ENCODE measurements at regions not wholly inside any gene's neighbourhood (a gene's known extent, or its start where the extent isn't known, plus 50 kb on each side); places are given as distances from the start of the nearest gene placed in this dataset.
"Not testable (repeated sequence)": the region's sequence is repeated elsewhere in the genome, so short reads cannot be mapped to it uniquely, and the experiment has no call there.

DNA sequence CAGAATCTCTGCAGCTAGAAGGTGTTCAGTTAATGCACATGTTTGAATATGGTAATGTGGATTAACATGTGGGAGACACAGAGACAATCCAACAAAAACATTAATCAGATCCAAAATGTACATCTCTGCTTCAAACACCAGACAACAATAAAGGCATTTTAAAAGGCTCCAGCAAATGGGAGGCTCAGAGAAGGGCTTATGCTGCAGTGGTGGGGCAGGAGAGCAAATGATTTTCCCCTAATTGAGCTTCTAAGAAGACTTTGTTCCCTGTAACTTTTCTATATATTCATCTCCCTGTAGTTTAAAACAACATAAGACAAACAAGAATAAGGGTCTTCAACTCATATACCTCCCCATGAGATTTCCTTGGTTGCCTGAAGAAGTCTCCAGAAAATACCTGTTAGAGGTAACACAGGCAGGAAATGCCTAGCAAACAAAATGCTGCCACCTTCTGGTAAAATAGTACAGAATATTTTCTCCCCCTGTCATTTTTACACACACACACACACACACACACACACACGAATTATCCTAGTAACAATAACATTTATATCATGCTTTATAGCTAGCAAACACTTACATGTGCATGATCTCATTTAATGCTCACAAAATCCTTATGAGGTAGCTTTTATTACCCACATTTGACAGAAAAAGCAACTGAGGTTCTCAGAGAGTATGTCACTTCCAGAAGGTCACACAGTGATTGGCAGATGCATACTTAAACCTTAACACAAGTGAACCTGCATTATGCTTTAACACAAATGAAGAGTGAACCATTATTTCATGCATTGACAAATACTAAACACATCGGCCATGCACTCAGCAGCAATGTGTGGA is 123.4 kb upstream of the MB21D2 start:
- H3K4me3 Mint-ChIP-seq (ENCODE audit: unreplicated experiment): no peak overlapping the region
- DNase-seq (ENCODE audit: unreplicated experiment): peak; percentile 62
- H3K27ac Mint-ChIP-seq (ENCODE audit: low read depth, unreplicated experiment): no peak overlapping the region
- H3K9me3 Mint-ChIP-seq (ENCODE audit: unreplicated experiment): no peaks in the 10 kb centered on the region
- ChIA-PET POLR2A (interaction anchor here (0.6 to 1.5 kb wide), 4 partner anchors 123 to 225 kb away, joined by 3 to 5 read pairs (median 3); no protein-coding TSS in a partner anchor), CTCF (interaction anchor here (0.6 to 11.4 kb wide), 84 partner anchors 8 to 1711 kb away, joined by 3 to 489 read pairs (median 4); partner anchors contain the start of genes MB21D2 and UTS2B)
- TF ChIP-seq, protein P1, sequence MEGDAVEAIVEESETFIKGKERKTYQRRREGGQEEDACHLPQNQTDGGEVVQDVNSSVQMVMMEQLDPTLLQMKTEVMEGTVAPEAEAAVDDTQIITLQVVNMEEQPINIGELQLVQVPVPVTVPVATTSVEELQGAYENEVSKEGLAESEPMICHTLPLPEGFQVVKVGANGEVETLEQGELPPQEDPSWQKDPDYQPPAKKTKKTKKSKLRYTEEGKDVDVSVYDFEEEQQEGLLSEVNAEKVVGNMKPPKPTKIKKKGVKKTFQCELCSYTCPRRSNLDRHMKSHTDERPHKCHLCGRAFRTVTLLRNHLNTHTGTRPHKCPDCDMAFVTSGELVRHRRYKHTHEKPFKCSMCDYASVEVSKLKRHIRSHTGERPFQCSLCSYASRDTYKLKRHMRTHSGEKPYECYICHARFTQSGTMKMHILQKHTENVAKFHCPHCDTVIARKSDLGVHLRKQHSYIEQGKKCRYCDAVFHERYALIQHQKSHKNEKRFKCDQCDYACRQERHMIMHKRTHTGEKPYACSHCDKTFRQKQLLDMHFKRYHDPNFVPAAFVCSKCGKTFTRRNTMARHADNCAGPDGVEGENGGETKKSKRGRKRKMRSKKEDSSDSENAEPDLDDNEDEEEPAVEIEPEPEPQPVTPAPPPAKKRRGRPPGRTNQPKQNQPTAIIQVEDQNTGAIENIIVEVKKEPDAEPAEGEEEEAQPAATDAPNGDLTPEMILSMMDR (IDR thresholded peaks at IDR 0.05; ENCODE audit: unreplicated experiment): peak; percentile 37
- no peaks in the 10 kb centered on the region for H3K27me3 Mint-ChIP-seq (ENCODE audit: insufficient read depth, unreplicated experiment)
- H3K36me3 Mint-ChIP-seq (ENCODE audit: insufficient read depth, unreplicated experiment): no peaks in the 10 kb centered on the region
- BruUV-seq (replicated peaks): no TSS peak
- intact Hi-C loops (cut with micrococcal nuclease): loop anchor here (1.0 to 5.0 kb wide), 4 partner anchors 123 to 531 kb away; no protein-coding TSS in a partner anchor
- H3K4me1 Mint-ChIP-seq (ENCODE audit: insufficient read depth, unreplicated experiment): no peaks in the 10 kb centered on the region

DNA sequence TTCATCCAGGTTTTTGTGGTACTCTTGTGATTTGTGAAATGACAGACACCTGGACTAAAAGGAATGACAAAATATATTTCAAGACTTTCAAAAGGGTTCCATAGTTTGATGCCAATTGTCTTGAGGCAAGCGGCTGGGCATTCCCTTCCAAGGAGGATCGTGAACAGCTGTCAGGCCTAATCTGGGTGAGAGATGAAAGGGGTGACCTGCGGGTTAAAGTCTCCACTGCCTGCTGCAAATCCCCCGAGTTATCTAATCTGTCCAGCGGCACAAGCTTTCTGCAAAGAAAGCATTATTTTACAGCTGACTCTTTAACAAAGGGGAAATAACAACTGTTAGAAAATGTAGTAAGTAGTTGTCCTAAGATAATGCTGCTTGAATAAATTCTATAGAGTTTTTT is 128.7 kb upstream of the MB21D2 start:
- H3K4me3 Mint-ChIP-seq (ENCODE audit: unreplicated experiment): no peak overlapping the region
- CTCF ChIA-PET: interaction anchor here (0.6 to 11.4 kb wide), 4 partner anchors 83 to 340 kb away, joined by 3 to 489 read pairs (median 4); no protein-coding TSS in a partner anchor
- no peaks in the 10 kb centered on the region for H3K9me3 Mint-ChIP-seq (ENCODE audit: unreplicated experiment)
- BruUV-seq (replicated peaks): no TSS peak
- H3K27me3 Mint-ChIP-seq (ENCODE audit: insufficient read depth, unreplicated experiment): peaks cover 46% of the 10 kb centered on the region
- intact Hi-C loops (cut with micrococcal nuclease): no loop called here
- TF ChIP-seq, protein P1 (IDR thresholded peaks at IDR 0.05; ENCODE audit: unreplicated experiment): no peak
- POLR2A ChIA-PET: no interaction called here
- no peaks in the 10 kb centered on the region for H3K4me1 Mint-ChIP-seq (ENCODE audit: insufficient read depth, unreplicated experiment)
- no peaks in the 10 kb centered on the region for H3K36me3 Mint-ChIP-seq (ENCODE audit: insufficient read depth, unreplicated experiment)
- no peak for DNase-seq (ENCODE audit: unreplicated experiment)
- no peak overlapping the region for H3K27ac Mint-ChIP-seq (ENCODE audit: low read depth, unreplicated experiment)

DNA sequence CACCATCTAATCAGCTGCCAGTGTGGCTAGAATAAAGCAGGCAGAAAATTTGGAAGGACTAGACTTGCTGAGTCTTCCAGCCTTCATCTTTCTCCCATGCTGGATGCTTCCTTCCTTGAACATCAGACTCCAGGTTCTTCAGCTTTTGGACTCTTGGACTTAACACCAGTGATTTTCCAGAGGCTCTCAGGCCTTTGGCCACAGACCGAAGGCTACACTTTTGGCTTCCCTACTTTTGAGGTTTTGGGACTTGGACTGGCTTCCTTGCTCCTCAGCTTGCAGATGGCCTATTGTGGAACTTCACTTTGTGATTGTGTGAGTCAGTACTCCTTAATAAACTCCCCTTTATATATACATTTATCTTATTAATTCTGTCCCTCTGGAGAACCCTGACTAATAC is 129.8 kb upstream of the MB21D2 start:
- H3K27ac Mint-ChIP-seq (ENCODE audit: low read depth, unreplicated experiment); H3K36me3 Mint-ChIP-seq (ENCODE audit: insufficient read depth, unreplicated experiment); H3K4me1 Mint-ChIP-seq (ENCODE audit: insufficient read depth, unreplicated experiment); POLR2A ChIA-PET; intact Hi-C loops (cut with micrococcal nuclease); DNase-seq (ENCODE audit: unreplicated experiment); H3K9me3 Mint-ChIP-seq (ENCODE audit: unreplicated experiment); BruUV-seq (replicated peaks); H3K4me3 Mint-ChIP-seq (ENCODE audit: unreplicated experiment): not testable (repeated sequence)
- CTCF ChIA-PET: interaction anchor here (0.8 to 11.4 kb wide), 3 partner anchors 232 to 581 kb away, joined by 3 to 489 read pairs (median 3); no protein-coding TSS in a partner anchor
- H3K27me3 Mint-ChIP-seq (ENCODE audit: insufficient read depth, unreplicated experiment): peaks cover 52% of the 10 kb centered on the region

DNA sequence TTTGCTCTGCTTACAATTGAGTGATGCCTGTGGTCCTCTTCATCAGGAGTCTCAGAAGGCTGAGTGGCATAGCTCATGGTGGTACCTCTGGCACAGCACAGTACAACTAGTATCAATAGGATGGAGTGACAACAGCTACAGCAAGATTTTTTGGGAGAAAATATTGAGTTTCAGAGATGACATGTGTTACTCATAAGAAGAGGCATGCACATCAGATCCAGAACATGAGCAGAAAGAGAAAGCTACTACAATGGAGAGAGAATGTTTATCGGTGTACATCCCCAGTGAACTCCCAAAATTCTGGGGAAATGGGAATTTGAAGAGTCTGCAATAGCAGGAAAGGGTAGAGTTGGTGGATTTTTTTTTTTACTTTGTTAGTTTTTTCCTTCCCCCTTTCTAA is 130.5 kb upstream of the MB21D2 start:
- CTCF ChIA-PET: interaction anchor here (0.8 to 11.4 kb wide), 3 partner anchors 231 to 581 kb away, joined by 3 to 489 read pairs (median 5); no protein-coding TSS in a partner anchor
- Mint-ChIP-seq H3K27me3 (ENCODE audit: insufficient read depth, unreplicated experiment) (peaks cover 52% of the 10 kb centered on the region), H3K27ac (ENCODE audit: low read depth, unreplicated experiment) (no peak overlapping the region), H3K9me3 (ENCODE audit: unreplicated experiment) (no peaks in the 10 kb centered on the region), H3K4me1 (ENCODE audit: insufficient read depth, unreplicated experiment) (no peaks in the 10 kb centered on the region), H3K4me3 (ENCODE audit: unreplicated experiment) (no peak overlapping the region), H3K36me3 (ENCODE audit: insufficient read depth, unreplicated experiment) (no peaks in the 10 kb centered on the region)
- no peak for DNase-seq (ENCODE audit: unreplicated experiment)
- intact Hi-C loops (cut with micrococcal nuclease): no loop called here
- TF ChIP-seq, protein P1 (IDR thresholded peaks at IDR 0.05; ENCODE audit: unreplicated experiment): no peak
- no TSS peak for BruUV-seq (replicated peaks)
- POLR2A ChIA-PET: interaction anchor here (0.6 kb wide), 1 partner anchor 31 kb away, joined by 3 read pairs; no protein-coding TSS in a partner anchor
